Activated CD4-positive, alpha-beta T cell treated with anti-CD3 and anti-CD28 coated beads, Interleukin-2, Interleukin-4, amounts not matched to agents 100 ng/mL and 50 ng/mL, durations not matched to agents 16 hours and 8 hours (primary cell): ENCODE measurements at regions not wholly inside any gene's neighbourhood (a gene's known extent, or its start where the extent isn't known, plus 50 kb on each side); places are given as distances from the start of the nearest gene placed in this dataset.
"Not testable (repeated sequence)": the region's sequence is repeated elsewhere in the genome, so short reads cannot be mapped to it uniquely, and the experiment has no call there.

Source experiments
- DNase-seq: peaks from one replicate; pipeline ENCODE4 v3.0.0-alpha.2; 2020; ENCODE audit warnings: low spot score

GRCh38 chr13:73166204-73166603, 107.4 kb downstream of the KLF5 start:
- DNase-seq: no peak

DNA sequence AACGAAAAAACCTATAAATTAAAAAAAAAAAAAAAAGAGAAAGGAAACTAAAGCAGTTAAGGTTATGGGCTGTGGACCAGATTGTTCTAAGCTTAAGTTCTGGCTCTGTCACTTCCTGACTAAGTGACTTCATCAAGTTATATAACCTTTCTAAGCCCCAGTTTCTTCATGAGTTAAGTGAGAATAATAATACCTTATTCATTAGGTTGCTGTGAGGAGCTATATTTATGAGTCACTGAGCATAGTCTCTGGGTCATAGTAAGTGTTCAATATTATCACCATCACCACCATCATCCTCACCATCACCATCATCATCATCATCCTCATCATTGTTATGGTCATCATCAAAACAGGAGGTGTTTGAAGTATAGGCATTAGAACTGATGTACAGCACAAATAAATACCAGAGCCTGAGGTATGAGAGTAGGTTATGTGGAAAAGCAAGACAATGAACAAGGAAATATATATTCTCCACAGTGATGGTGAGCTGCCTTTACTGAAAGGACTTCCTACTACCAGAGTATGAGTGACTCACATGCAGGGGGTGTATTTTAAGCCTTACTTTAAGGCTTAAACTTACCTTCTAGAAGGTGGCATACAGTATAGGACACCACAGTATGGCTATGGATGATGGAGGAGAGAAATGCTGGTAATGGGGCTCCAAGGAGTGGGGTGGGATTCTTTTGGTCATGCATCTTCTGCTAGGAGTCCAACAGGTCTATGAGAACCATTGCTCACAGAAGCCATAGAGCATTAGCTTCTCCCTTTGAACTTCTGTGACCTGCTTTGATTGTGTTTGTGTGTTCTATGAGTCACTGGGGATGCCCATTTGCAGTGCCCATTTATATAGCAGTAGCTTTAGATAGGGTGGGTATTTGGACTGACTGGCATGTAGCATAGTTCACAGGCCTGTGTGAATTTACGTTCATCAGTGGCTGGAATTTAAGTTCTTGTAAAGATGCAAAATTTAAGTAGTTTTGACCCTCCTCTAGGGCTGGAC, 104.4 kb downstream of the KLF5 start:
- no peak for DNase-seq

DNA sequence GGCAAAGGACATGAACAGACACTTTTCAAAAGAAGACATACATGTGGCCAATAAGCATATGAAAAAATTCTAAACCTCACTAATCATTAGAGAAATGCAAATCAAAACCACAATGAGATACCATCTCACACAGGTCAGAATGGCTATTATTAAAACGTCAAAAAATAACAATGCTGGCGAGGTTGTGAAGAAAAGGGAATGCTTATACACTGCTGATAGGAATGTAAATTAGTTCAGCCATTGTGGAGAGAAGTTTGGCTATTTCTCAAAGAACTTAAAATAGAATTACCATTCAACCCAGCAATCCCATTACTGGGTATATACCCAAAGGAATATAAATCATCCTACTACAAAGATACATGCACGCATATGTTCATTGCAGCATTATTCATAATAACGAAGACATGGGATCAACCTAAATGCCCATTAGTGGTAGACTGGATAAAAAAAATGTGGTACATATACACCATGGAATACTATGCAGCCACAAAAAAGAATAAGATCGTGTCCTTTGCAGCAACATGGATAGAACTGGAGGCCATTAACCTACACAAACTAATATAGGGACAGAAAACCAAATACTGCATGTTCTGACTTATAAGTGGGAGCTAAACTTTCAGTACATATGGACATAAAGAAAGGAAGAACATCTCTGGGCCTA, 101.7 kb downstream of the KLF5 start:
- not testable (repeated sequence) for DNase-seq

DNA sequence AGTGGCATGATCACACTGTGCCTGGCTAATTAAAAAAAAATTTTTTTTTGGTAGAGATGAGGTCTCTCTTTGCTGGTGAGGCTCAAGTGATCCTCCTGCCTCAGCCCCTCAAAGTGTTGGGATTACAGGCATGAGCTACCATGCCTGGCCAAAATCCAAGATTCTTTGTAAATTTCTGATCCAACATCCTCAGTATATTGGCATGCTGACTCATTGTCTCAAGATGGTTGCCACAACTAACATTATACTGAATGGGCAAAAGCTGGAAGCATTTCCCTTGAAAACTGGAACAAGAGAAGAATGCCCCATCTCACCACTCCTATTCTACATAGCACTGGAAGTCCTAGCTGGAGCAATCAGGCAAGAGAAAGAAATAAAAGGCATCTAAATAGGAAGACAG, 100.0 kb downstream of the KLF5 start:
- DNase-seq: no peak

GRCh38 chr13:73157031-73157430, 98.2 kb downstream of the KLF5 start:
- DNase-seq: no peak

- no peak for DNase-seq
Measured at GRCh38 chr13:73146707-73147106, 87.9 kb downstream of the KLF5 start.

DNA sequence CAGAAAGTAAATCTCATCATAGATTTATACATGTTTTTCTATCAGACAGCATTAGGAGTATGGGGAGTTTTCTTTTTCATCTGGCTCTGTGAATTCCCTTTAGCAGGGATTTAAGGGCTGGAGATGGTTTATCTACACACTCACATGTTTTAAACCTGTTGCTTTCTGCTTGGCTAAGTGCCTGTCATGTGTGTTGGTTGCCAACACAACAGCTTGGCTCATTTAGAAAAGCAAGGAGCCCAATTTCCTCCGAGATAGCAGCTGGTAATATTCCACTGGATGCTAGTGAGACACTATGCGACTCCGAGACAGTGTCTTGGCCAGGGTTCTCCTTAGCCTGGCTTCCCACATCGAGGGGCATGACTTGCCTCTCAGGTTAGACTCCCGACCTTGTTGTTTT, 83.3 kb downstream of the KLF5 start:
- no peak for DNase-seq

- no peak for DNase-seq
Measured at GRCh38 chr13:73141292-73141771, 82.5 kb downstream of the KLF5 start.

- no peak for DNase-seq
Measured at GRCh38 chr13:73140801-73141200, 82.0 kb downstream of the KLF5 start.

DNA sequence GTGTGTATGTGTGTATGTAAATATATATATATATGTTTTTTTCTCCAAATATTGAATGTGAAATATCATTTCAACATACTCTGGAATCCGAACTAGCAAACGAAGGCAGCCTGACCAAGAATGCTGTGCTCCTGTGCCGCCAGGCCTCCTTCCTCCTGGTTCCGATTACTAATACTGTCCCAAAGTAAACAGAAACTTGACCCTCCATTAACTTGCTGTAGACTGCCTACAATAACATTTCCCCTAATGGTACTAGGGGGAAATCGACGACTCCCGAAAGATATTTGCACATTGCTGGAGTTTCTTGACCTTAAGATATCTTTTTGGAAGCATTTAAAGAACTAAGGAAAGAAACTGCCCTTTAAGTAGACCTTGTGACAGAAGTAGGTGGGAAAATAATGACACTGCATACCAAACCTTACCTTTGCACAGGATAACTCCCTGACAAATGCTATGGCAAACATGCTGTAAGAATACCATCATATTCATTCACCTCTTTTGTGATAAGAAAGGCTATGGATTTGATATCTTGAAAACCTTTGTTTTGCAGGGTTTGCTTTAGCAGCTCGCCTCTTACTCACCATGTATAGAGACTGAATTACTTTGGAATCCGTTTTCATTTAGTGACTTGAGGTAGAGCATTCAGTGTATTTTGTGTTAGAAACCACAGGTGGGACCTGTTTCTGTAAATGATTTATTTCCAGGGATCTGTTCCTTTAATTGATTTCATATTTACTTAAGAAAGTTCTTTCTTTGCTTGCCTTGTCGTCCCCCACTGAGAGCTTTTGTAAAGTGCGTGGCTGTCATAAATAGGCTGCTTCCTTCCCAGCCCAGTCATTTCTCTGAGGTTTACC, 80.1 kb downstream of the KLF5 start:
- no peak for DNase-seq

- no peak for DNase-seq
Measured at GRCh38 chr13:73138276-73138637, 79.5 kb downstream of the KLF5 start.

GRCh38 chr13:73136776-73137175, 78.0 kb downstream of the KLF5 start:
- no peak for DNase-seq

DNA sequence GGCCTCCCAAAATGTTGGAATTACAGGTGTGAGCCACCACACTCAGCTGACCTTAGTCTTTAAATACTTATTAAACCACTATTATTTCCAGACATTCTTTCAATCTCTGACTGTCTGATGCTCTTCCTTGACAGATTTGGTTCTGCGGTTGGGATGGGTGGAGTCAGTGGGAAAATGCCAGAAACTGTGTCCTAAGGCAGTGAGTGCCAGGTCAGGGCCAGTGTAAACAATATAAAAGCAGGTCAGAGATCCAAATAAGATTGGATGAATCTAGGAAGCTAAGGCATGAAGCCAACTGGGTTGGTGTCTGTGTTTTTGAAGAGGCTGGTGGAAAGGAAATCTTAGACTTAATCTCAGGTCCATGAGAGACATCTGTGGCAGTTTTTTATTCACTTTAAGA, 74.7 kb downstream of the KLF5 start:
- DNase-seq: no peak

- no peak for DNase-seq
Measured at GRCh38 chr13:73131247-73131646, 72.4 kb downstream of the KLF5 start.

- DNase-seq: peak; percentile 10
Measured at GRCh38 chr13:73129023-73129422, 70.2 kb downstream of the KLF5 start.
